Kidney (tissue), 13 donors: ENCODE measurements at regions not wholly inside any gene's neighbourhood (a gene's known extent, or its start where the extent isn't known, plus 50 kb on each side); places are given as distances from the start of the nearest gene placed in this dataset.
"Not testable (repeated sequence)": the region's sequence is repeated elsewhere in the genome, so short reads cannot be mapped to it uniquely, and the experiment has no call there.

Experiments used
- DNase-seq, 5 donors: peaks; one replicate each; pipeline ENCODE4 v3.0.0-alpha.2; 2013 to 2020
- FAIRE-seq: peaks from 2 replicates; lab custom pipeline; 2012; peaks lifted over from hg19 to GRCh38; lab: Jason Lieb, UNC
- H3K27ac ChIP-seq, 2 donors: one replicate each; pipeline ENCODE4 v1.7.0; 2013; ENCODE audit warnings: low read depth in 2 of 2, low read length in 2 of 2, inconsistent platforms in 1 of 2
- H3K27me3 ChIP-seq: one replicate; pipeline ENCODE4 v1.7.1; 2013; ENCODE audit warnings: low read length, inconsistent platforms; ENCODE audit not compliant: control insufficient read depth, insufficient read depth
- H3K36me3 ChIP-seq, 3 donors: one replicate each; pipeline versions ENCODE4 v1.7.0 to v1.7.1; 2013; ENCODE audit warnings: low read length in 3 of 3, control low read depth in 1 of 3, inconsistent platforms in 1 of 3; ENCODE audit not compliant: insufficient read depth in 3 of 3, control insufficient read depth in 2 of 3
- H3K4me1 ChIP-seq, 3 donors: one replicate each; pipeline versions ENCODE4 v1.7.0 to v1.7.1; 2013; ENCODE audit warnings: low read length in 3 of 3, inconsistent platforms in 1 of 3, low read depth in 1 of 3; ENCODE audit not compliant: control insufficient read depth in 2 of 3, insufficient read depth in 2 of 3
- H3K4me3 ChIP-seq, 3 donors: one replicate each; pipeline versions ENCODE4 v1.7.0 to v1.8.1; 2013; ENCODE audit warnings: low read length in 3 of 3, control low read depth in 1 of 3, inconsistent platforms in 1 of 3
- H3K9ac ChIP-seq, 3 donors: one replicate each; pipeline versions ENCODE4 v1.7.0 to v1.7.1; 2013; ENCODE audit warnings: low read length in 3 of 3, control low read depth in 1 of 3, inconsistent platforms in 1 of 3
- H3K9me3 ChIP-seq, 3 donors: one replicate each; pipeline versions ENCODE4 v1.7.0 to v1.7.1; 2013; ENCODE audit warnings: low read length in 3 of 3, control low read depth in 1 of 3, inconsistent platforms in 1 of 3; ENCODE audit not compliant: control insufficient read depth in 2 of 3, insufficient read depth in 1 of 3
- intact Hi-C: fragments of 100-400 bp; cut with DNase I; formaldehyde crosslinking; loops from one replicate; pipeline ENCODE4 v1.11.1; 2022
- TF ChIP-seq, protein P1 (sequence below): IDR thresholded peaks from 3 replicates; pipeline ENCODE4 v1.5.1; 2012; ENCODE audit warnings: mild to moderate bottlenecking, moderate library complexity, borderline replicate concordance; ENCODE audit not compliant: insufficient read depth; ENCODE audit errors: extremely low read depth
- donor health status: control.
- donor health status: control.
- donor health status: control.
- donor health status: control.
- donor health status: control.
- donor health status: DM: yes; HTN: yes; CAD: no.
- donor health status: Normal renal cell carcinoma (clear cell type).

DNA sequence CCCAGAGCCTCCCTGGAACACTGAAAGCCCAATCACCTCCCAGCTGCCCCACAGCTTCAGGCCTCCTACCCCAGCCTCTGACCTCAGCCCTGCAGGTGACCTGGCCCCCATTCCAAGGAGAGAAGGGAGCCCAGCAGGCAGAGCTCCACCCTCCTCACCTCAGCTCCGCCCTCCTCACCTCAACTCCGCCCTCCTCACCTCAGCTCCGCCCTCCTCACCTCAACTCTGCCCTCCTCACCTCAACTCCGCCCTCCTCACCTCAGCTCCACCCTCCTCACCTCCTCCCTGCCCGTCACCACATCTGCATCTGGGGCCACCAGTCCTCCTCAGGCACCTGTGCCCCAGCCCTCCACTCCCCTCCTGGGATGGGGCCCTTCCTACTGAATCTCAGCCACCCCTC lies 112.2 kb upstream of the SFSWAP start:
- TF ChIP-seq, protein P1, sequence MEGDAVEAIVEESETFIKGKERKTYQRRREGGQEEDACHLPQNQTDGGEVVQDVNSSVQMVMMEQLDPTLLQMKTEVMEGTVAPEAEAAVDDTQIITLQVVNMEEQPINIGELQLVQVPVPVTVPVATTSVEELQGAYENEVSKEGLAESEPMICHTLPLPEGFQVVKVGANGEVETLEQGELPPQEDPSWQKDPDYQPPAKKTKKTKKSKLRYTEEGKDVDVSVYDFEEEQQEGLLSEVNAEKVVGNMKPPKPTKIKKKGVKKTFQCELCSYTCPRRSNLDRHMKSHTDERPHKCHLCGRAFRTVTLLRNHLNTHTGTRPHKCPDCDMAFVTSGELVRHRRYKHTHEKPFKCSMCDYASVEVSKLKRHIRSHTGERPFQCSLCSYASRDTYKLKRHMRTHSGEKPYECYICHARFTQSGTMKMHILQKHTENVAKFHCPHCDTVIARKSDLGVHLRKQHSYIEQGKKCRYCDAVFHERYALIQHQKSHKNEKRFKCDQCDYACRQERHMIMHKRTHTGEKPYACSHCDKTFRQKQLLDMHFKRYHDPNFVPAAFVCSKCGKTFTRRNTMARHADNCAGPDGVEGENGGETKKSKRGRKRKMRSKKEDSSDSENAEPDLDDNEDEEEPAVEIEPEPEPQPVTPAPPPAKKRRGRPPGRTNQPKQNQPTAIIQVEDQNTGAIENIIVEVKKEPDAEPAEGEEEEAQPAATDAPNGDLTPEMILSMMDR, result no peak
- intact Hi-C loops, result no loop called here

GRCh38 chr12:131599190-131600159 lies 111.4 kb upstream of the SFSWAP start:
- DNase-seq (no peak), FAIRE-seq (no peak)
- Histone ChIP-seq H3K9me3 (no peaks in the 10 kb centered on the region), H3K27me3 (no peaks in the 10 kb centered on the region), H3K27ac (no peak overlapping the region), H3K36me3 (no peaks in the 10 kb centered on the region), H3K9ac (no peak overlapping the region), H3K4me3 (no peak overlapping the region), H3K4me1 (no peaks in the 10 kb centered on the region)
- intact Hi-C loops, result no loop called here
- TF ChIP-seq, protein P1, result no peak

More for the DNA sequence above, 112.2 kb upstream of the SFSWAP start:
- H3K9ac ChIP-seq, result no peak overlapping the region
- no peaks in the 10 kb centered on the region for H3K9me3 ChIP-seq
- H3K27me3 ChIP-seq, result no peaks in the 10 kb centered on the region
- no peak overlapping the region for H3K27ac ChIP-seq
- H3K36me3 ChIP-seq, result no peaks in the 10 kb centered on the region
- H3K4me3 ChIP-seq, result no peak overlapping the region
- no peak for DNase-seq
- no peak for FAIRE-seq
- no peaks in the 10 kb centered on the region for H3K4me1 ChIP-seq

GRCh38 chr12:131600160-131600532 lies 110.7 kb upstream of the SFSWAP start:
- H3K9ac ChIP-seq, result no peak overlapping the region
- no peaks in the 10 kb centered on the region for H3K9me3 ChIP-seq
- no peaks in the 10 kb centered on the region for H3K4me1 ChIP-seq
- DNase-seq (no peak), FAIRE-seq (no peak)
- intact Hi-C loops, result no loop called here
- H3K36me3 ChIP-seq, result no peaks in the 10 kb centered on the region
- H3K27ac ChIP-seq, result no peak overlapping the region
- TF ChIP-seq, protein P1, result no peak
- H3K27me3 ChIP-seq, result no peaks in the 10 kb centered on the region
- H3K4me3 ChIP-seq, result no peak overlapping the region

- DNase-seq, H3K27ac ChIP-seq, H3K4me3 ChIP-seq, intact Hi-C loops, FAIRE-seq, H3K4me1 ChIP-seq, H3K36me3 ChIP-seq, H3K27me3 ChIP-seq, H3K9me3 ChIP-seq, H3K9ac ChIP-seq: not testable (repeated sequence)
Measured at GRCh38 chr12:131601499-131601898, 109.4 kb upstream of the SFSWAP start.
